ENCODE measurements at regions not wholly inside any gene's neighbourhood (a gene's known extent, or its start where the extent isn't known, plus 50 kb on each side); places are given as distances from the start of the nearest gene placed in this dataset.

- DNase-seq (ENCODE audit: low read depth, low spot score) (no peak), FAIRE-seq (no peak)
- no peak overlapping the region for H3K4me2 ChIP-seq (ENCODE audit: insufficient read depth, low read length)
- dilution Hi-C loops (cut with MboI; ENCODE audit: extremely low pct_ligation_motif_present, low sequenced_read_pairs) = no loop called here
- H3K79me2 ChIP-seq (ENCODE audit: control insufficient read depth, insufficient read depth, low read length) = no peaks in the 10 kb centered on the region
- TF ChIP-seq JUN (IDR thresholded peaks at IDR 0.05; ENCODE audit: borderline replicate concordance, insufficient read depth, insufficient read length, low read depth) (no peak), FOS (IDR thresholded peaks at IDR 0.05; ENCODE audit: borderline replicate concordance, insufficient read depth, low read length) (no peak), POLR2AphosphoS5 (IDR thresholded peaks at IDR 0.05; ENCODE audit: insufficient read depth, low read depth, low read length) (no peak), CTCF (IDR thresholded peaks at IDR 0.05; ENCODE audit: extremely low read depth in 1 of 2, insufficient read depth in 1 of 2, low read depth in 1 of 2, low read length in 2 of 2) (no peak), EZH2 (IDR thresholded peaks at IDR 0.05; ENCODE audit: borderline replicate concordance, low read depth, low read length, severe bottlenecking) (no peak), MYC (IDR thresholded peaks at IDR 0.05; ENCODE audit: low read depth, low read length) (no peak)
- CTCF ChIA-PET = no interaction called here
- H3K9me1 ChIP-seq (replicated peaks; ENCODE audit: control insufficient read depth, extremely low read depth, insufficient read depth, low read length) = no peaks in the 10 kb centered on the region
- H2AFZ ChIP-seq (ENCODE audit: low read depth, low read length) = no peak overlapping the region
- no peaks in the 10 kb centered on the region for H4K20me1 ChIP-seq (replicated peaks; ENCODE audit: control insufficient read depth, extremely low read depth, insufficient read depth, low read length)
- H3K9ac ChIP-seq (replicated peaks; ENCODE audit: extremely low read depth, insufficient read depth, low read length) = no peak overlapping the region
- no peak overlapping the region for H3K27ac ChIP-seq (ENCODE audit: insufficient read depth, low read depth, low read length)
- H3K4me3 ChIP-seq (replicated peaks in 1 of 3; ENCODE audit: insufficient read depth in 1 of 3, low read depth in 1 of 3, low read length in 3 of 3) = no peak overlapping the region
- POLR2A ChIA-PET = no interaction called here
- H3K27me3 ChIP-seq (ENCODE audit: control insufficient read depth in 2 of 2, insufficient read depth in 2 of 2, low read length in 2 of 2) = no peaks in the 10 kb centered on the region
- BruUV-seq (replicated peaks) = no TSS peak
- peaks cover 8% of the 10 kb centered on the region for H3K9me3 ChIP-seq (replicated peaks; ENCODE audit: control insufficient read depth, insufficient read depth, low read length)
- intact Hi-C loops (cut with micrococcal nuclease) = no loop called here
- H3K4me1 ChIP-seq (ENCODE audit: control insufficient read depth, extremely low read depth, insufficient read depth, low read length) = no peaks in the 10 kb centered on the region
- H3K36me3 ChIP-seq (ENCODE audit: control insufficient read depth in 2 of 2, extremely low read depth in 1 of 2, insufficient read depth in 2 of 2, low read length in 2 of 2) = no peaks in the 10 kb centered on the region
Observed at GRCh38 chr10:105596749-105597148, 955.7 kb downstream of the SORCS3 start.

GRCh38 chr10:105594296-105594695 is 953.2 kb downstream of the SORCS3 start:
- intact Hi-C loops (cut with micrococcal nuclease) (no loop called here), dilution Hi-C loops (cut with MboI; ENCODE audit: extremely low pct_ligation_motif_present, low sequenced_read_pairs) (no loop called here)
- Histone ChIP-seq H3K9ac (replicated peaks; ENCODE audit: extremely low read depth, insufficient read depth, low read length) (no peak overlapping the region), H3K4me1 (ENCODE audit: control insufficient read depth, extremely low read depth, insufficient read depth, low read length) (no peaks in the 10 kb centered on the region), H4K20me1 (replicated peaks; ENCODE audit: control insufficient read depth, extremely low read depth, insufficient read depth, low read length) (no peaks in the 10 kb centered on the region), H3K4me2 (ENCODE audit: insufficient read depth, low read length) (no peak overlapping the region), H3K9me1 (replicated peaks; ENCODE audit: control insufficient read depth, extremely low read depth, insufficient read depth, low read length) (no peaks in the 10 kb centered on the region), H3K4me3 (replicated peaks in 1 of 3; ENCODE audit: insufficient read depth in 1 of 3, low read depth in 1 of 3, low read length in 3 of 3) (no peak overlapping the region), H3K27ac (ENCODE audit: insufficient read depth, low read depth, low read length) (no peak overlapping the region), H3K36me3 (ENCODE audit: control insufficient read depth in 2 of 2, extremely low read depth in 1 of 2, insufficient read depth in 2 of 2, low read length in 2 of 2) (no peaks in the 10 kb centered on the region), H3K9me3 (replicated peaks; ENCODE audit: control insufficient read depth, insufficient read depth, low read length) (peaks cover 6% of the 10 kb centered on the region), H3K79me2 (ENCODE audit: control insufficient read depth, insufficient read depth, low read length) (no peaks in the 10 kb centered on the region), H3K27me3 (ENCODE audit: control insufficient read depth in 2 of 2, insufficient read depth in 2 of 2, low read length in 2 of 2) (no peaks in the 10 kb centered on the region), H2AFZ (ENCODE audit: low read depth, low read length) (no peak overlapping the region)
- no peak for FAIRE-seq
- TF ChIP-seq MAX (IDR thresholded peaks at IDR 0.05; ENCODE audit: insufficient read depth, insufficient read length) = no peak
- TF ChIP-seq FOS (IDR thresholded peaks at IDR 0.05; ENCODE audit: borderline replicate concordance, insufficient read depth, low read length) = no peak
- TF ChIP-seq JUN (IDR thresholded peaks at IDR 0.05; ENCODE audit: borderline replicate concordance, insufficient read depth, insufficient read length, low read depth) = no peak
- TF ChIP-seq CTCF (IDR thresholded peaks at IDR 0.05; ENCODE audit: extremely low read depth in 1 of 2, insufficient read depth in 1 of 2, low read depth in 1 of 2, low read length in 2 of 2) = no peak
- no peak for TF ChIP-seq MYC (IDR thresholded peaks at IDR 0.05; ENCODE audit: low read depth, low read length)
- no peak for TF ChIP-seq POLR2AphosphoS5 (IDR thresholded peaks at IDR 0.05; ENCODE audit: insufficient read depth, low read depth, low read length)
- no peak for TF ChIP-seq POLR2A (IDR thresholded peaks at IDR 0.05; ENCODE audit: low read depth, low read length)
- TF ChIP-seq EZH2 (IDR thresholded peaks at IDR 0.05; ENCODE audit: borderline replicate concordance, low read depth, low read length, severe bottlenecking) = no peak
- no peak for TF ChIP-seq GATA2 (IDR thresholded peaks at IDR 0.05; ENCODE audit: insufficient read depth, insufficient read length, low read depth, low read length)
- DNase-seq (ENCODE audit: low read depth, low spot score) = no peak
- BruUV-seq (replicated peaks) = no TSS peak
- ChIA-PET CTCF (no interaction called here), POLR2A (no interaction called here)

Measured in endothelial cell of umbilical vein (primary cell).